ENCODE measurements at regions not wholly inside any gene's neighbourhood (a gene's known extent, or its start where the extent isn't known, plus 50 kb on each side); places are given as distances from the start of the nearest gene placed in this dataset.

GRCh38 chr13:65353951-65354350 lies 1876.2 kb downstream of the PCDH9 start:
- TF ChIP-seq CTCF (IDR thresholded peaks at IDR 0.05; ENCODE audit: low read depth, low read length, missing input control) (no peak), GABPA (IDR thresholded peaks at IDR 0.05 in 1 of 2, conservative IDR thresholded peaks at IDR 0.05 in 1 of 2) (no peak), MAX (IDR thresholded peaks at IDR 0.05) (no peak), RAD21 (IDR thresholded peaks at IDR 0.05) (no peak), TAF1 (conservative IDR thresholded peaks at IDR 0.05) (no peak), YY1 (IDR thresholded peaks at IDR 0.05) (no peak), FOXA1 (IDR thresholded peaks at IDR 0.05) (no peak), ATF3 (IDR thresholded peaks at IDR 0.05) (no peak), HNF4G (IDR thresholded peaks at IDR 0.05) (no peak), EGR1 (IDR thresholded peaks at IDR 0.05; ENCODE audit: low read depth in 2 of 2) (no peak)

Measured in liver (tissue), 3 donors.